GOT3 (cell line): ENCODE measurements at regions not wholly inside any gene's neighbourhood (a gene's known extent, or its start where the extent isn't known, plus 50 kb on each side); places are given as distances from the start of the nearest gene placed in this dataset.
"Not testable (repeated sequence)": the region's sequence is repeated elsewhere in the genome, so short reads cannot be mapped to it uniquely, and the experiment has no call there.

Experiments used
- DNase-seq: peaks from one replicate; lab custom pipeline; 2025; ENCODE audit warnings: mixed read lengths; lab: John Stamatoyannopoulos, UW

- no peak for DNase-seq
Observed at GRCh38 chr2:5148392-5149085, 543.6 kb upstream of the SOX11 start.

GRCh38 chr2:5150871-5151270 is 541.3 kb upstream of the SOX11 start:
- DNase-seq: no peak

- no peak for DNase-seq
Observed at GRCh38 chr2:5164776-5165525, 527.2 kb upstream of the SOX11 start.

GRCh38 chr2:5172923-5173322 is 519.3 kb upstream of the SOX11 start:
- DNase-seq: no peak

- no peak for DNase-seq
Observed at GRCh38 chr2:5173876-5174535, 518.2 kb upstream of the SOX11 start.

- no peak for DNase-seq
Observed at GRCh38 chr2:5175231-5175630, 517.0 kb upstream of the SOX11 start.

- DNase-seq: no peak
Observed at GRCh38 chr2:5176764-5177163, 515.4 kb upstream of the SOX11 start.

GRCh38 chr2:5183031-5183430 is 509.2 kb upstream of the SOX11 start:
- no peak for DNase-seq

- no peak for DNase-seq
Observed at GRCh38 chr2:5187283-5187682, 504.9 kb upstream of the SOX11 start.

GRCh38 chr2:5188636-5189035 is 503.5 kb upstream of the SOX11 start:
- no peak for DNase-seq

GRCh38 chr2:5190023-5190422 is 502.2 kb upstream of the SOX11 start:
- no peak for DNase-seq

GRCh38 chr2:5195636-5196035 is 496.5 kb upstream of the SOX11 start:
- DNase-seq: no peak

- DNase-seq: no peak
Observed at GRCh38 chr2:5203134-5203755, 488.9 kb upstream of the SOX11 start.

- DNase-seq: not testable (repeated sequence)
Observed at GRCh38 chr2:5206742-5207141, 485.4 kb upstream of the SOX11 start.

GRCh38 chr2:5215989-5216607 is 476.1 kb upstream of the SOX11 start:
- no peak for DNase-seq

- no peak for DNase-seq
Observed at GRCh38 chr2:5227062-5227699, 465.0 kb upstream of the SOX11 start.

- no peak for DNase-seq
Observed at GRCh38 chr2:5229574-5229973, 462.6 kb upstream of the SOX11 start.

GRCh38 chr2:5230444-5230843 is 461.7 kb upstream of the SOX11 start:
- DNase-seq: no peak

- DNase-seq: no peak
Observed at GRCh38 chr2:5230855-5231254, 461.3 kb upstream of the SOX11 start.

- no peak for DNase-seq
Observed at GRCh38 chr2:5231287-5231686, 460.9 kb upstream of the SOX11 start.

- DNase-seq: no peak
Observed at GRCh38 chr2:5234563-5234962, 457.6 kb upstream of the SOX11 start.

- DNase-seq: no peak
Observed at GRCh38 chr2:5235701-5236100, 456.5 kb upstream of the SOX11 start.
